SH-SY5Y (cell line): ENCODE measurements at regions not wholly inside any gene's neighbourhood (a gene's known extent, or its start where the extent isn't known, plus 50 kb on each side); places are given as distances from the start of the nearest gene placed in this dataset.

Source experiments
- GATA2 ChIP-seq: IDR thresholded peaks from 2 replicates; pipeline ENCODE4 v1.6.1; 2011; ENCODE audit warnings: mild to moderate bottlenecking, low read depth, low read length
- GATA3 ChIP-seq: IDR thresholded peaks from 2 replicates; pipeline ENCODE4 v1.6.1; 2011; ENCODE audit warnings: low read depth, mild to moderate bottlenecking, low read length, moderate library complexity

GRCh38 chr3:127349501-127350171 is 61.8 kb upstream of the PRR20G start:
- no peak for TF ChIP-seq GATA2
- no peak for TF ChIP-seq GATA3
